ENCODE measurements at regions not wholly inside any gene's neighbourhood (a gene's known extent, or its start where the extent isn't known, plus 50 kb on each side); places are given as distances from the start of the nearest gene placed in this dataset.

DNA sequence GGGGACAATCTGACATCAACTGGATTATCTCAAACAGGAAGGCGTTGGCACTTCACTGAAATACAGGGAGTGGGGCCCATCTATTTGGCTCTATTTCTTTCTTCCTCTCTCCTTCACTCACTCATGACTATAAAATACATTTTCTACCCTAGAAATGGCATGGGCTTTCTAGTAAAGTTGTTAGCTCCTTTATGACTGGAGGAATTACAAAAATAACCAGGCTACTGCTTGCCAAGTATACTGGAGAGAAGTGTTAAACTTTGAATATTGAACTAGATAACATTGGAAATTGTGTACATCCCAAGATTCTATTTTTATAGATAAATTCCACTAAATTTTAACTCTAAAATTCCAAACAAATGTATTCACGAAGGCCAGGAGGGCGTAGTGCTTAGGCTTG, 255.7 kb upstream of the SORCS1 start:
- TF ChIP-seq CTCF (IDR thresholded peaks at IDR 0.05), result no peak
- TF ChIP-seq EP300 (IDR thresholded peaks at IDR 0.05), result no peak

All from tibial nerve (tissue), 4 donors.